Fibroblast of lung (primary cell): ENCODE measurements at regions not wholly inside any gene's neighbourhood (a gene's known extent, or its start where the extent isn't known, plus 50 kb on each side); places are given as distances from the start of the nearest gene placed in this dataset.

Experiments
- DNase-seq, 2 donors: peaks; one replicate each; pipeline versions ENCODE4 v3.0.0 to v3.0.0-alpha.2; 2010; ENCODE audit warnings: low read depth in 2 of 2
- H2AFZ ChIP-seq: 2 replicates; pipeline ENCODE4 v1.5.1; 2012; ENCODE audit warnings: low read length, control low read depth, inconsistent platforms
- H3K27ac ChIP-seq: 2 replicates; pipeline ENCODE4 v1.5.1; 2011; ENCODE audit warnings: low read length, control low read depth; ENCODE audit not compliant: insufficient read depth
- H3K27me3 ChIP-seq: 2 replicates; pipeline ENCODE4 v1.5.1; 2011; ENCODE audit warnings: mild to moderate bottlenecking, low read length; ENCODE audit not compliant: control insufficient read depth, insufficient read depth
- H3K36me3 ChIP-seq: 2 replicates; pipeline ENCODE4 v1.5.1; 2011; ENCODE audit warnings: low read length; ENCODE audit not compliant: control insufficient read depth, insufficient read depth
- H3K4me1 ChIP-seq: 2 replicates; pipeline ENCODE4 v1.5.1; 2011; ENCODE audit warnings: low read length; ENCODE audit not compliant: control insufficient read depth, insufficient read depth; ENCODE audit errors: extremely low read depth
- H3K4me2 ChIP-seq: 2 replicates; pipeline ENCODE4 v1.5.1; 2011; ENCODE audit warnings: low read length, control low read depth; ENCODE audit not compliant: insufficient read depth; ENCODE audit errors: extremely low read depth
- H3K4me3 ChIP-seq, 4 experiments: fragments of 200-600 bp in 1 of 4; sonication (generic) in 1 of 4; replicated peaks in 1 of 4; 2 replicates each; pipeline ENCODE4 v1.5.1; 2011 to 2016; ENCODE audit warnings: low read length in 4 of 4, low read depth in 3 of 4, mild to moderate bottlenecking in 3 of 4, control low read depth in 2 of 4, inconsistent platforms in 1 of 4, mixed read lengths in 1 of 4; ENCODE audit not compliant: insufficient read depth in 1 of 4; ENCODE audit errors: control extremely low read depth in 1 of 4
- H3K79me2 ChIP-seq: 2 replicates; pipeline ENCODE4 v1.5.1; 2012; ENCODE audit warnings: mild to moderate bottlenecking, low read length, inconsistent platforms; ENCODE audit not compliant: control insufficient read depth, insufficient read depth
- H3K9ac ChIP-seq: 2 replicates; pipeline ENCODE4 v1.5.1; 2011; ENCODE audit warnings: mild to moderate bottlenecking, low read length, control low read depth; ENCODE audit not compliant: insufficient read depth
- H3K9me3 ChIP-seq: 2 replicates; pipeline ENCODE4 v1.5.1; 2012; ENCODE audit warnings: low read depth, low read length; ENCODE audit not compliant: control insufficient read depth, insufficient read depth
- H4K20me1 ChIP-seq: 2 replicates; pipeline ENCODE4 v1.5.1; 2011; ENCODE audit warnings: low read length; ENCODE audit not compliant: control insufficient read depth, insufficient read depth; ENCODE audit errors: extremely low read depth
- EZH2 ChIP-seq: IDR thresholded peaks from 2 replicates; pipeline ENCODE4 v1.5.1; 2012; ENCODE audit warnings: low read length, control low read depth, mild to moderate bottlenecking; ENCODE audit errors: missing control alignments
- TF ChIP-seq, protein P1 (sequence below), 2 donors: IDR thresholded peaks in 1 of 2; conservative IDR thresholded peaks in 1 of 2; 1 replicate in 1 of 2; 2 replicates in 1 of 2; pipeline ENCODE4 v1.5.1; 2011 to 2012; ENCODE audit warnings: low read length in 2 of 2, control low read depth in 1 of 2, inconsistent platforms in 1 of 2, low read depth in 1 of 2, mild to moderate bottlenecking in 1 of 2

GRCh38 chr5:1959725-1960581, 77.2 kb upstream of the IRX4 start:
- Histone ChIP-seq H3K9me3 (peaks cover 2% of the 10 kb centered on the region), H3K4me2 (no peak overlapping the region), H4K20me1 (no peaks in the 10 kb centered on the region), H3K9ac (no peak overlapping the region), H3K4me3 (no peak overlapping the region), H3K4me1 (no peaks in the 10 kb centered on the region), H3K36me3 (no peaks in the 10 kb centered on the region), H2AFZ (no peak overlapping the region), H3K27ac (no peak overlapping the region), H3K27me3 (no peaks in the 10 kb centered on the region), H3K79me2 (no peaks in the 10 kb centered on the region)
- no peak for DNase-seq
- no peak for TF ChIP-seq EZH2
- TF ChIP-seq, protein P1, sequence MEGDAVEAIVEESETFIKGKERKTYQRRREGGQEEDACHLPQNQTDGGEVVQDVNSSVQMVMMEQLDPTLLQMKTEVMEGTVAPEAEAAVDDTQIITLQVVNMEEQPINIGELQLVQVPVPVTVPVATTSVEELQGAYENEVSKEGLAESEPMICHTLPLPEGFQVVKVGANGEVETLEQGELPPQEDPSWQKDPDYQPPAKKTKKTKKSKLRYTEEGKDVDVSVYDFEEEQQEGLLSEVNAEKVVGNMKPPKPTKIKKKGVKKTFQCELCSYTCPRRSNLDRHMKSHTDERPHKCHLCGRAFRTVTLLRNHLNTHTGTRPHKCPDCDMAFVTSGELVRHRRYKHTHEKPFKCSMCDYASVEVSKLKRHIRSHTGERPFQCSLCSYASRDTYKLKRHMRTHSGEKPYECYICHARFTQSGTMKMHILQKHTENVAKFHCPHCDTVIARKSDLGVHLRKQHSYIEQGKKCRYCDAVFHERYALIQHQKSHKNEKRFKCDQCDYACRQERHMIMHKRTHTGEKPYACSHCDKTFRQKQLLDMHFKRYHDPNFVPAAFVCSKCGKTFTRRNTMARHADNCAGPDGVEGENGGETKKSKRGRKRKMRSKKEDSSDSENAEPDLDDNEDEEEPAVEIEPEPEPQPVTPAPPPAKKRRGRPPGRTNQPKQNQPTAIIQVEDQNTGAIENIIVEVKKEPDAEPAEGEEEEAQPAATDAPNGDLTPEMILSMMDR (conservative IDR thresholded peaks at IDR 0.05 in 1 of 2, IDR thresholded peaks at IDR 0.05 in 1 of 2; ENCODE audit: low read depth in 1 of 2, low read length in 2 of 2): no peak

GRCh38 chr5:1959231-1959630, 76.5 kb upstream of the IRX4 start:
- Histone ChIP-seq H3K4me1 (no peaks in the 10 kb centered on the region), H3K9me3 (peaks cover 2% of the 10 kb centered on the region)
- TF ChIP-seq, protein P1 (conservative IDR thresholded peaks at IDR 0.05 in 1 of 2, IDR thresholded peaks at IDR 0.05 in 1 of 2; ENCODE audit: low read depth in 1 of 2, low read length in 2 of 2): no peak
- TF ChIP-seq EZH2: no peak

GRCh38 chr5:1958211-1959010, 75.7 kb upstream of the IRX4 start:
- no peak for DNase-seq
- Histone ChIP-seq H3K4me2 (no peak overlapping the region), H3K27me3 (no peaks in the 10 kb centered on the region), H3K9me3 (peaks cover 2% of the 10 kb centered on the region), H3K4me1 (no peaks in the 10 kb centered on the region), H3K4me3 (no peak overlapping the region), H4K20me1 (no peaks in the 10 kb centered on the region), H3K27ac (no peak overlapping the region), H3K9ac (no peak overlapping the region), H2AFZ (no peak overlapping the region), H3K79me2 (no peaks in the 10 kb centered on the region), H3K36me3 (no peaks in the 10 kb centered on the region)
- TF ChIP-seq EZH2: no peak
- TF ChIP-seq, protein P1 (conservative IDR thresholded peaks at IDR 0.05 in 1 of 2, IDR thresholded peaks at IDR 0.05 in 1 of 2; ENCODE audit: low read depth in 1 of 2, low read length in 2 of 2): no peak

More at GRCh38 chr5:1959231-1959630, 76.5 kb upstream of the IRX4 start:
- H3K36me3 ChIP-seq: no peaks in the 10 kb centered on the region
- no peak overlapping the region for H3K4me3 ChIP-seq
- H4K20me1 ChIP-seq: no peaks in the 10 kb centered on the region
- no peaks in the 10 kb centered on the region for H3K27me3 ChIP-seq
- DNase-seq: no peak
- no peaks in the 10 kb centered on the region for H3K79me2 ChIP-seq
- no peak overlapping the region for H2AFZ ChIP-seq
- no peak overlapping the region for H3K9ac ChIP-seq
- H3K4me2 ChIP-seq: no peak overlapping the region
- H3K27ac ChIP-seq: no peak overlapping the region
